HG03575 (cell line): ENCODE measurements at regions not wholly inside any gene's neighbourhood (a gene's known extent, or its start where the extent isn't known, plus 50 kb on each side); places are given as distances from the start of the nearest gene placed in this dataset.
A peak's percentile ranks its signal among the peaks of the same experiment; 100 is the strongest.

Experiments
- ATAC-seq: cut with Tn5 transposase; IDR thresholded peaks from one replicate; pipeline ENCODE4 v1.9.1; 2021; ENCODE audit not compliant: unreplicated experiment, insufficient number of reproducible peaks, low FRiP score; ENCODE audit errors: extremely low read depth

DNA sequence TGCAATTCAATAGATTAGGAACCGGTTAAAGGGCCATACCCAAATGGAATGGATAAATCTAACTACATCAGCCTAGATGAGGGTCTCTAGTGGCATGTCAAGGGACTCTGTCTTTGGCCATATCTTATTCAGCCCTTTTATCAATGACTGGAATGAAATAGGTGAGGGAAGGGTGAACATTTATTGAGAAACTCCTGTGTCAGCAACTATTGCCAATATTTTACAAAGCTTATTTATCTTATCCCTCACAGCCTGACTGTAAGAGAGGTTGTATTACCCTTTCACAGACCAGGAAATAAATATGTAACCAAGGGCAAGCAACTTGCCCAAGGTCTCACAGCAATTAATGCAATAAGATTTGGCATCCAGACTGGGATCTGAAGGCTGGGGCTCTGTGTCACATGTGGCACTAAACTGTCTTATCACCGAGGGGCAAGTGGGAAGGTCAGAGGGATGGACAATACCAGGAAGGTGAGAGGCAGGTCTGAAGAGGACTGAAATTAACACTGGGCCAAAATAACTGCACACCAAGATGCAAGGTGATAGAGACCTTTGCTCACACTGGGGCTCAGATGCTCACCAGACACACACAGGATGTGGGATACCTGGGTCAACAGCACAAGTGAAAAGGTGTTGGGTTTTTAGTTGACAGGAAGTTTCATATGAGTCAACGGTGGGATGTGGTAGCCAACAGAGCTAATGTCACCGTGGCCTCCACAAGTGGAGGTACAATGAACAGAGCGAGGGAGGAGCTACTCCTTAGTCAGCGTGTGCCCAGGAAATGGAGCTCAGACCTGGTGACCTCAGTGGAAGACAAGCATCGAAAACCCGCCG is 261.3 kb downstream of the RPLP1 start:
- ATAC-seq = peak; percentile 78

- no peak for ATAC-seq
These were observed 262.6 kb downstream of the RPLP1 start for GRCh38 chr15:69715210-69715609.

GRCh38 chr15:69718436-69718835 is 265.8 kb downstream of the RPLP1 start:
- ATAC-seq = no peak

GRCh38 chr15:69718916-69719315 is 266.3 kb downstream of the RPLP1 start:
- ATAC-seq = no peak

DNA sequence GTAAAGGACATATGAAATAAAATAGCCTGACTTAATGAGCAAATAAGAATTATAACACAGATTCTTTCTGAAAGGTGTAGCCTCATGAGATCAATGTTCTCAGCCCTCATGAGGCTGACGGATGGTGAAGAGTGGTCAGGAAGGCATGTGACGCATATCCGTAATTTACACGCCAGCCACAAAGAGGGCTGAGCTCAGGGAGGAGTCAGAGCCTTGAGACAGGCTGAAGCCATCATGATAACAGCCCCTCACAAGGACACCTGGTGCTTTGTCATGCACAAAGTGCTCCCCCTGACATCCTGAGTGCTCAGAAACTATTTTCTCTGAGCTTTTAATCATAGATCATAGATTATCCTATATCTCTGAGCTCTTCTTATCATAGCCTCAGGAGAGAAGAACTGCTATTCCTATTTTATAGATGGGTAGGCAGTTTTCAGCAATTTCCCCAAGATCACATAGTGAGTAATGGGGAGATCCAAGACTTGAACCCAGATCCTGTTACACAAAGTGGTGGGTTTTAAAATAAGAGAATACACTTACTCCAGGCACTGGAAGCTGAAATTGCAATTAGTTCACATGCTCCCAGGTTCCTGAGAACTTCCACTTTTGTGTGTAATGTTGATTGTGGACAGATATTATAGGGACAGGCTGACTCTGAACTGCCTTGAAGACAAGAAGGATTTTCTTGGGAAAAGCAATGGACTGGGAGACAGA is 267.1 kb downstream of the RPLP1 start:
- no peak for ATAC-seq

- no peak for ATAC-seq
These were observed 267.9 kb downstream of the RPLP1 start for GRCh38 chr15:69720536-69720935.

DNA sequence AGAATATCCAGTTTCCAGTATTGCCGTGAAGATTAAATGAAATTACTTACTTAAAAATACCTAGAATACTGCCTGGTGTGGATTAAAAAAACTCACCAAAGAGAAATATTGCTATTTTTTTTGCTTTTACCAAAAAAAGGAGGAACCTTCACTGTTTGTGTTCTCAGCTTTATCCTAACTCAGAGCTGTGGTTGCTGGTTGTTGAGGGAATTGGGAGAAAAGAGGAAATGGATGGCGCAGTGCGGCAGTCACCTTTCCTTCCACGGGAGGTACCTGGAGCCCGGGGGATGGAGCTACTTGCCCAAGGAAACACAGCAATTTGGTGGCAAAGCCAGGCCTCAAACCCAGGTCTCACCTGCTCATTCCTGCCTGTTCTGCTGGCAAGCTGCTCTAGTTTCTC is 270.3 kb downstream of the RPLP1 start:
- ATAC-seq = no peak

GRCh38 chr15:69723404-69724096 is 270.9 kb downstream of the RPLP1 start:
- ATAC-seq = no peak

GRCh38 chr15:69724333-69724732 is 271.7 kb downstream of the RPLP1 start:
- no peak for ATAC-seq

- no peak for ATAC-seq
These were observed 272.7 kb downstream of the RPLP1 start for GRCh38 chr15:69725275-69725674.

GRCh38 chr15:69725957-69726356 is 273.3 kb downstream of the RPLP1 start:
- ATAC-seq = no peak

GRCh38 chr15:69727121-69727924 is 274.7 kb downstream of the RPLP1 start:
- ATAC-seq = no peak

GRCh38 chr15:69729167-69729748 is 276.6 kb downstream of the RPLP1 start:
- ATAC-seq = no peak

DNA sequence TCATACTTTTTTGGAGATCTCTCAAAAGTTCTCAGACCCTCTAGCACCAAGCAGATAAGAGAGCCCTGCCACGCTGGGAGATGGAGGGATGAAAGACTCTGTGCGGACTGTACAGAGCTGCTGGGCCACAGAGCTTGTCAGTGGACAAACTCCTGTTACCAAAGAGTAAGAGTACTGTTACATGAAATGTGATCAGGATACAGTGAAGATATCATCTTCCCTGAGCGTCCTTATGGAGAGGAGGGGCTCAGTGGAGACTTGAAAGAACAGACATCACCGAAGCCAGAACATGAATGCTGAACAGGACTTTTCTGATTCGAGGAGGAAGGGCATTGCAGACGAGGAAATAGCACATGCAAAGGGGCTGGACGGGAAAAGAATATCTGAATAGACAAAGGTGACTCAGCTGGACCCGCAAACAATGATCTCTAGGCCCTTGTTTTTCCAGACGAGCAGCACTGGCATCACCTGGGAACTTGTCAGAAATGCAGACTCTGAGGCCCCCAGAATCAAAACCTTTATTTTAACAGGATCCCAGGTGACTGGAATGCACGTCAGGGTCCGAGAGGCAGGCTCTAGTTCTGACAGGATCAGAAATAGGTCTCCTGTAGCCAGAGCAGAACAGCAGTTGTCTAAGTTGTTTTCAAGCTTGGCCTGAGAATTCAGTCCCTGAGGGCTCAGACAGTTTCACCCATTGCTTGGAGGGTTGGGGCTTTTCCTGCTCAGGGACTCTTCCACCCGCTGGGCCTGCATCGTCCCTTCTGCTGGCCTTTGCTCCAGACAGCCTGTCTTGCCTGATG is 277.9 kb downstream of the RPLP1 start:
- ATAC-seq = no peak

DNA sequence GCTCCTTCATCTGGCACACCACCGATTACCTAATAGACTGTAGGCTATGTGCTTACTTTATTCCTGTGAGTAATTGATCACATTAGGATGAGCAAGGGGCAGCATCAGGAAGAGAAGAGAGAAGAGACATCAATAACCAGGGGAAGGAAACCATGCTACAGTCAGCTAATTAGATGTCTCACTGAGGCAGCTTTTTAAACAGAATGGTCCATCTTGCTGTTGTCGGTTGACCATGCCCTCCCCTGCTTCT is 278.4 kb downstream of the RPLP1 start:
- ATAC-seq = no peak

DNA sequence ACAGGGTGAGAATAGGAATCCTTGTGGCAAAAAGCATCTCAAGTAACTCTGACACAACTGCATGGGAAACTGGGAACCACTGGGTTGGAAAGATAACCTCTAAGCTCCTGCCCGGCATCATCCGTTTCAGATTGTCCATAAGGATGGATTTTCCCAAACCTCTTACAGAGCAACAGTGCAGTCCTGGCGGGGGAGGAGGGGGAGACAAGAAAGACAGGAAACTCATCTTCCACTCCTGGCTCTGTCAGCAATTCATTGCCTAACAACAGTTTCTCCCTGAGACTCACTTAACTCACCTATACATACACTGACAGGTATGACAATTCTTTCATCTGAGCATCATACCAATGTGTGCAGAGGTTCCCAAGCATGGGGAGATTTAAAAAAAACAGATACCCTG is 279.0 kb downstream of the RPLP1 start:
- no peak for ATAC-seq

- no peak for ATAC-seq
These were observed 279.5 kb downstream of the RPLP1 start for GRCh38 chr15:69732133-69732532.

GRCh38 chr15:69734699-69735098 is 282.1 kb downstream of the RPLP1 start:
- no peak for ATAC-seq
